ENCODE measurements at regions not wholly inside any gene's neighbourhood (a gene's known extent, or its start where the extent isn't known, plus 50 kb on each side); places are given as distances from the start of the nearest gene placed in this dataset.

DNA sequence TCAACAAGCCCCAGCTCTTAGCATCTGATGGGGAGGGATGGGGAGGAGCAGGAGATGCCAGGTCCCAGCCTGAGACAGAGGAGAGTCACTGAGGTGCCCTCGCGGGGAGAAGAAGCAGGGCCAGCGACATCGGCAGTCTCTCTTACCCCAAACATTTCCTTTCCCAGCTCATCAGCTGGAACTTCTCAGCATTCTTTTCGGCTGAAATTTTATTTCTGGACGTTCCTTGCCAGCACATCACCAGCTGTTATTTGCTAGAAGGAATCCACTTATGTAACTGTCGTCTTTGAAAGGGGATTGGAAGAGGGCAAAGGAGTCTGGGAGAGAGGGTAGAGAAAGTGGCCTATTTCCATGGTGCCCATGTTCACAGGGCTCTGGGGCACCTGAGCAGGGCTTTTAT, 101.0 kb upstream of the SHH start:
- no peaks in the 10 kb centered on the region for H3K36me3 ChIP-seq (replicated peaks in 1 of 2; ENCODE audit: control insufficient read depth in 1 of 2, insufficient read depth in 2 of 2, low read length in 2 of 2)
- FAIRE-seq (no peak), ATAC-seq (no peak), DNase-seq (ENCODE audit: low spot score) (no peak)
- BruUV-seq (replicated peaks), result no TSS peak
- TF ChIP-seq ZFP36L2 (CRISPR knock-in tag; IDR thresholded peaks at IDR 0.05), result no peak
- TF ChIP-seq ZNF430 (CRISPR knock-in tag; IDR thresholded peaks at IDR 0.05), result no peak
- TF ChIP-seq ETV5 (CRISPR knock-in tag; IDR thresholded peaks at IDR 0.05; ENCODE audit: borderline replicate concordance), result no peak
- TF ChIP-seq MXD4 (CRISPR knock-in tag; IDR thresholded peaks at IDR 0.05), result no peak
- no peak for TF ChIP-seq TEAD2 (CRISPR knock-in tag; IDR thresholded peaks at IDR 0.05)
- TF ChIP-seq, protein P1, sequence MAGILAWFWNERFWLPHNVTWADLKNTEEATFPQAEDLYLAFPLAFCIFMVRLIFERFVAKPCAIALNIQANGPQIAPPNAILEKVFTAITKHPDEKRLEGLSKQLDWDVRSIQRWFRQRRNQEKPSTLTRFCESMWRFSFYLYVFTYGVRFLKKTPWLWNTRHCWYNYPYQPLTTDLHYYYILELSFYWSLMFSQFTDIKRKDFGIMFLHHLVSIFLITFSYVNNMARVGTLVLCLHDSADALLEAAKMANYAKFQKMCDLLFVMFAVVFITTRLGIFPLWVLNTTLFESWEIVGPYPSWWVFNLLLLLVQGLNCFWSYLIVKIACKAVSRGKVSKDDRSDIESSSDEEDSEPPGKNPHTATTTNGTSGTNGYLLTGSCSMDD (CRISPR knock-in tag; IDR thresholded peaks at IDR 0.05), result no peak
- no peak for TF ChIP-seq HNRNPLL (IDR thresholded peaks at IDR 0.05; ENCODE audit: low read depth, low read length, poor library complexity, severe bottlenecking)
- TF ChIP-seq U2AF1 (optimal IDR thresholded peaks at IDR 0.05; ENCODE audit: low read depth, low read length), result no peak
- TF ChIP-seq LCORL (IDR thresholded peaks at IDR 0.05), result no peak
- TF ChIP-seq LCORL (CRISPR knock-in tag; IDR thresholded peaks at IDR 0.05), result no peak
- TF ChIP-seq, protein P2, sequence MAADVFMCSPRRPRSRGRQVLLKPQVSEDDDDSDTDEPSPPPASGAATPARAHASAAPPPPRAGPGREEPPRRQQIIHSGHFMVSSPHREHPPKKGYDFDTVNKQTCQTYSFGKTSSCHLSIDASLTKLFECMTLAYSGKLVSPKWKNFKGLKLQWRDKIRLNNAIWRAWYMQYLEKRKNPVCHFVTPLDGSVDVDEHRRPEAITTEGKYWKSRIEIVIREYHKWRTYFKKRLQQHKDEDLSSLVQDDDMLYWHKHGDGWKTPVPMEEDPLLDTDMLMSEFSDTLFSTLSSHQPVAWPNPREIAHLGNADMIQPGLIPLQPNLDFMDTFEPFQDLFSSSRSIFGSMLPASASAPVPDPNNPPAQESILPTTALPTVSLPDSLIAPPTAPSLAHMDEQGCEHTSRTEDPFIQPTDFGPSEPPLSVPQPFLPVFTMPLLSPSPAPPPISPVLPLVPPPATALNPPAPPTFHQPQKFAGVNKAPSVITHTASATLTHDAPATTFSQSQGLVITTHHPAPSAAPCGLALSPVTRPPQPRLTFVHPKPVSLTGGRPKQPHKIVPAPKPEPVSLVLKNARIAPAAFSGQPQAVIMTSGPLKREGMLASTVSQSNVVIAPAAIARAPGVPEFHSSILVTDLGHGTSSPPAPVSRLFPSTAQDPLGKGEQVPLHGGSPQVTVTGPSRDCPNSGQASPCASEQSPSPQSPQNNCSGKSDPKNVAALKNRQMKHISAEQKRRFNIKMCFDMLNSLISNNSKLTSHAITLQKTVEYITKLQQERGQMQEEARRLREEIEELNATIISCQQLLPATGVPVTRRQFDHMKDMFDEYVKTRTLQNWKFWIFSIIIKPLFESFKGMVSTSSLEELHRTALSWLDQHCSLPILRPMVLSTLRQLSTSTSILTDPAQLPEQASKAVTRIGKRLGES (CRISPR knock-in tag; IDR thresholded peaks at IDR 0.05; ENCODE audit: borderline replicate concordance), result no peak
- no peak for TF ChIP-seq ZNF251 (CRISPR knock-in tag; IDR thresholded peaks at IDR 0.05)
- TF ChIP-seq KDM6A (CRISPR knock-in tag; IDR thresholded peaks at IDR 0.05; ENCODE audit: low read depth), result no peak
- no peak for TF ChIP-seq ZKSCAN5 (CRISPR knock-in tag; IDR thresholded peaks at IDR 0.05)
- H3K27ac ChIP-seq (ENCODE audit: extremely low read length, insufficient read depth, low read length), result no peak overlapping the region
- H3K27me3 ChIP-seq (ENCODE audit: control insufficient read depth in 1 of 2, insufficient read depth in 2 of 2, low read length in 2 of 2), result peaks cover 1 to 54% of the 10 kb centered on the region in 2 experiments; a peak in 3 of 5 replicates
- no peaks in the 10 kb centered on the region for H3K9me3 ChIP-seq (ENCODE audit: low read length)
- in situ Hi-C loops (cut with HindIII; ENCODE audit: extremely low pct_ligation_motif_present, low pct_unique_long_range_greater_than_20kb) (no loop called here), intact Hi-C loops (cut with micrococcal nuclease; ENCODE audit: unreplicated experiment) (loop anchor here (10.0 kb wide), 1 partner anchor 62 kb away; no protein-coding TSS in a partner anchor)
- H3K79me2 ChIP-seq (ENCODE audit: insufficient read depth, low read length), result no peaks in the 10 kb centered on the region
- 47% methylated on average over 7 of the region's 7 CpGs for WGBS (ENCODE audit: low lambda C conversion rate)
- ChIA-PET POLR2A (no interaction called here), CTCF (ENCODE audit: low intra/inter-chr PET ratio, low total read pairs) (no interaction called here)
- H3K4me1 ChIP-seq (ENCODE audit: insufficient read depth, low read length), result peaks cover 2% of the 10 kb centered on the region
- no peak overlapping the region for H2AFZ ChIP-seq (ENCODE audit: low read length)
- H4K20me1 ChIP-seq (ENCODE audit: insufficient read depth, low read length), result no peaks in the 10 kb centered on the region
- no peak overlapping the region for H3K4me2 ChIP-seq (ENCODE audit: low read depth, low read length)
- no peak overlapping the region for H3K4me3 ChIP-seq (replicated peaks in 1 of 3; ENCODE audit: insufficient read depth in 1 of 3, low read depth in 2 of 3, low read length in 3 of 3)
- H3K9ac ChIP-seq (ENCODE audit: insufficient read depth, low read depth, low read length), result no peak overlapping the region

Measured in HepG2 (cell line).